ENCODE measurements at regions not wholly inside any gene's neighbourhood (a gene's known extent, or its start where the extent isn't known, plus 50 kb on each side); places are given as distances from the start of the nearest gene placed in this dataset.

GRCh38 chr3:76242886-76243753 lies 457.8 kb upstream of the ZNF717 start:
- H3K27me3 ChIP-seq: no peaks in the 10 kb centered on the region
- intact Hi-C loops (cut with DNase I): no loop called here
- DNase-seq (no peak), ATAC-seq (no peak)
- WGBS, 4 donors: 77 to 82% (median 80%) methylated on average over 17 of the region's 17 CpGs
- H3K4me1 ChIP-seq: no peaks in the 10 kb centered on the region
- H3K27ac ChIP-seq: no peak overlapping the region
- TF ChIP-seq CTCF (IDR thresholded peaks at IDR 0.05) (no peak), POLR2A (IDR thresholded peaks at IDR 0.05) (no peak)
- no peaks in the 10 kb centered on the region for H3K36me3 ChIP-seq
- H3K4me3 ChIP-seq: no peak overlapping the region
- peaks cover 0 to 3% (median 0%) of the 10 kb centered on the region in 12 donors for H3K9me3 ChIP-seq

- DNase-seq: no peak
- intact Hi-C loops (cut with DNase I): no loop called here
- no peak for ATAC-seq
- H3K9me3 ChIP-seq: no peaks in the 10 kb centered on the region
- H3K4me3 ChIP-seq: no peak overlapping the region
- H3K4me1 ChIP-seq: no peaks in the 10 kb centered on the region
- no peaks in the 10 kb centered on the region for H3K27me3 ChIP-seq
- 83 to 91% (median 87%) methylated on average over 2 of the region's 2 CpGs for WGBS, 4 donors
- no peak overlapping the region for H3K27ac ChIP-seq
- TF ChIP-seq CTCF (IDR thresholded peaks at IDR 0.05): no peak
- no peak for TF ChIP-seq POLR2A (IDR thresholded peaks at IDR 0.05)
- H3K36me3 ChIP-seq: no peaks in the 10 kb centered on the region
Measured at GRCh38 chr3:76245073-76245472, 459.7 kb upstream of the ZNF717 start.

- no peaks in the 10 kb centered on the region for H3K27me3 ChIP-seq
- H3K4me3 ChIP-seq: no peak overlapping the region
- intact Hi-C loops (cut with DNase I): no loop called here
- no peak for TF ChIP-seq POLR2A (IDR thresholded peaks at IDR 0.05)
- no peak for TF ChIP-seq CTCF (IDR thresholded peaks at IDR 0.05)
- H3K27ac ChIP-seq: no peak overlapping the region
- no peak for DNase-seq
- ATAC-seq: no peak
- no peaks in the 10 kb centered on the region for H3K9me3 ChIP-seq
- no peaks in the 10 kb centered on the region for H3K4me1 ChIP-seq
- no peaks in the 10 kb centered on the region for H3K36me3 ChIP-seq
Measured at GRCh38 chr3:76245622-76246021, 460.3 kb upstream of the ZNF717 start.

- Histone ChIP-seq H3K27me3 (no peaks in the 10 kb centered on the region), H3K9me3 (no peaks in the 10 kb centered on the region), H3K4me1 (no peaks in the 10 kb centered on the region), H3K36me3 (no peaks in the 10 kb centered on the region), H3K4me3 (no peak overlapping the region), H3K27ac (no peak overlapping the region)
- intact Hi-C loops (cut with DNase I): no loop called here
- no peak for ATAC-seq
- TF ChIP-seq CTCF (IDR thresholded peaks at IDR 0.05) (no peak), POLR2A (IDR thresholded peaks at IDR 0.05) (no peak)
- no peak for DNase-seq
- WGBS, 4 donors: 80 to 89% (median 84%) methylated on average over 1 of the region's 1 CpG
Measured at GRCh38 chr3:76264496-76264895, 479.1 kb upstream of the ZNF717 start.
